Astrocyte of the cerebellum (primary cell): ENCODE measurements at regions not wholly inside any gene's neighbourhood (a gene's known extent, or its start where the extent isn't known, plus 50 kb on each side); places are given as distances from the start of the nearest gene placed in this dataset.

Experiments
- DNase-seq: peaks from one replicate; pipeline ENCODE4 v3.0.0-alpha.2; 2011; ENCODE audit warnings: low read depth
- H3K4me3 ChIP-seq: 2 replicates; pipeline ENCODE4 v1.5.1; 2011; ENCODE audit warnings: mild to moderate bottlenecking, low read depth, low read length, moderate library complexity
- in situ Hi-C: cut with HindIII; loops from 2 replicates; pipeline ENCODE4 v1.10.0; 2017; ENCODE audit warnings: low sequenced_read_pairs
- TF ChIP-seq, protein P1 (sequence below): IDR thresholded peaks from 2 replicates; pipeline ENCODE4 v1.5.1; 2012; ENCODE audit warnings: low read length, low read depth, moderate library complexity, mild to moderate bottlenecking; ENCODE audit errors: missing control alignments

DNA sequence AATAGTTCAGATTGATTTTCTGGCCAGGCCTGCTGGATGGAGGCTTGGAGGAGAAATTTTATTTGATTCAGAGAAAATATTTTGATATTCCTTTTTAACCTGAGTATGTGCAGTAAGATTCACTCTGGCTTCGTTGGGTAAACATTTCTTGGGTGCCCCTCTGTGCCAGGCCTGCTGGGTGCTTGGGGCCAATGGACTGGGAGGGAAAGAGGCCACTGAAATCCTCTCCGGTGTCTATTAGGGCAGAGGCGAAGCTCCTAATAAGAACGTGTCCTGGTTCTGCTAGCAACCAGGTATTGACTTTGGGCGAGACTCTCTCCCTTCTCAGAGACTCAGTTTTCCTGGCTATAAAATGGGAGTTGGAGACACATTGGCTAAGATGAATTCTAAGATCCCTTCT lies 122.5 kb downstream of the CYLD start:
- H3K4me3 ChIP-seq, result no peak overlapping the region
- DNase-seq, result no peak
- in situ Hi-C loops, result no loop called here
- TF ChIP-seq, protein P1, sequence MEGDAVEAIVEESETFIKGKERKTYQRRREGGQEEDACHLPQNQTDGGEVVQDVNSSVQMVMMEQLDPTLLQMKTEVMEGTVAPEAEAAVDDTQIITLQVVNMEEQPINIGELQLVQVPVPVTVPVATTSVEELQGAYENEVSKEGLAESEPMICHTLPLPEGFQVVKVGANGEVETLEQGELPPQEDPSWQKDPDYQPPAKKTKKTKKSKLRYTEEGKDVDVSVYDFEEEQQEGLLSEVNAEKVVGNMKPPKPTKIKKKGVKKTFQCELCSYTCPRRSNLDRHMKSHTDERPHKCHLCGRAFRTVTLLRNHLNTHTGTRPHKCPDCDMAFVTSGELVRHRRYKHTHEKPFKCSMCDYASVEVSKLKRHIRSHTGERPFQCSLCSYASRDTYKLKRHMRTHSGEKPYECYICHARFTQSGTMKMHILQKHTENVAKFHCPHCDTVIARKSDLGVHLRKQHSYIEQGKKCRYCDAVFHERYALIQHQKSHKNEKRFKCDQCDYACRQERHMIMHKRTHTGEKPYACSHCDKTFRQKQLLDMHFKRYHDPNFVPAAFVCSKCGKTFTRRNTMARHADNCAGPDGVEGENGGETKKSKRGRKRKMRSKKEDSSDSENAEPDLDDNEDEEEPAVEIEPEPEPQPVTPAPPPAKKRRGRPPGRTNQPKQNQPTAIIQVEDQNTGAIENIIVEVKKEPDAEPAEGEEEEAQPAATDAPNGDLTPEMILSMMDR, result no peak

DNA sequence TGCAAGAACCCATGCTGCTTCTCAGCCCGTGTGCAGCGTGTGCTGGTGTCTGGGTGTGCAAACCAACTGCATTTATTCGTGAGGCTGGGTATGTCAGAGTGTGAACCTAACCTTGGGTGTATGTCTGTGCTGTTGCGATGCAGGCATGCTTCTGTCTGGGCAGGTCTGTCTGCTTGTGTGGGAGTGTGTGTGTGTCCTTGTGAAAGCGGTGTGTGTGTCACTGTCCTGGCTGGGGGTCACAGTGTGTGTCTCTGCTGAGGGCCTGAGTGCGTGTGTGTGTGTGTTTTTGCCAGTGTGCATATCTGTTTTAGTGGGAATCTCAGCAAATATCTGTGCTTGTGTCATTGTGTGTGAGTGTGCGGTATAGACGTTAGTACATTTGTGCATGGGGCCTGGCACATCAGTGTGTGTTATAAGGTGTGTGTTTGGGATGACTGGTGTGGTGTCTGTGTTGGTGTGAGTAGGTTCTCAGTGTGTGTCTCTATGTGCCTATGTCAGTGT lies 121.8 kb downstream of the CYLD start:
- TF ChIP-seq, protein P1, result no peak
- DNase-seq, result no peak
- no peak overlapping the region for H3K4me3 ChIP-seq
- in situ Hi-C loops, result no loop called here

DNA sequence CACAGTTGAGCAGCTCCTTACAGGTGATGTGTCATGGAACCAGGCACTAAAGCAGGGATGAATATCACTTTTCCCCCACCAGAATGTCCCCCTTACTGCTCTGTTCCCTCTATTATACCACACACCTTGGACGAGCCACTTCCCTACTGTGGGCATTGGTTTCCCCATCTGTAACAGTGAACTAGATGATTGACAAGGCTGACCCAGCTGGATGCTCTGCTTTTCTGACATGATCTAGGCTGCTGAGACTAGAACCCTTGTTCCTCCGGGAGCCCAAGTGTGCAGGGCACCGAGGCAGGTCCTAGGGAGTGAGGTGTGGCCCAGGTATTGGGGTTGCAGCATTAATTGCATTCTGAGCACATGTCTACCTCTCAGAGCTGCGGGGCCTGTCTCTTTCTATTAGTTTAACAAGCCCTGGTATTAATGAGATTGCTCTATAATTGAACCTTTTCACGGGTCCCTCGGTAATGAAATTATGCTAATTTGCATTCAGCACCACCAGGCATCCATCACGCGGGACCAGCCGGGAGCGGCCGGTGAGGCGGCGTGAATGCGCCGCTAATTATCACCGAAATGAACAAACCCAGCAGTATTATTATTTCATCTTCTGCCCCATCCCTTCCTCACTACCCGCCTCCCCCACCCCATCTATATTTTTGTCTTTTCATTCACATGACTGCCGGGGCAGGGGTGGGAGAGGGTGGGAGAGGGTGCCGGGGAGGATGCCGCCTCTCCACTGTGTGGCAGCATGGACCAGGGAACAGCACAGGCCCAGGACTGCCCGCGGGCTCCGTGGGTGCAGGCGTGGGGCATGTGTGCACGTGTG lies 121.1 kb downstream of the CYLD start:
- H3K4me3 ChIP-seq, result no peak overlapping the region
- TF ChIP-seq, protein P1, result no peak
- in situ Hi-C loops, result no loop called here
- DNase-seq, result no peak

DNA sequence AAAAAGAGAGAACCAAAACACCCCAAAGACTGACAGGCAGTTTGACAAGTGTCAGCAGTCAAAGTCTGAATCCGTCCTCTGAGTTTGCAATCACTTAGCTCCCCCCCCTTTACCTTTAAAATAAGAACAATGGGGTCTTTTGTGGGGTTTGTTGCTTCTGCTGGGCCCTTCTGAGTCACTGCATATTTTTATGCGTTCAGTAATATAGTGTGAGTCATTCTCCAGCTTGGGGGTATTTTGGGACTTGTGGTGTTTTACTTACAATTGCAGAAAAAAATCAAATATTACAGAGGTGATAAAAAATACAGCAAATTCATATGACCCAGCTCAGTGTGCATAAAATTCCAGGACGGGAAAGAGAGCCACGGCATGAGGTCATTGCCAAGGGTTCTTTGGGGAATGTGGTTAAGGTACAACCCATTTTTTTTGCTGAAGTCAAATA lies 120.1 kb downstream of the CYLD start:
- in situ Hi-C loops, result no loop called here
- TF ChIP-seq, protein P1, result no peak
- no peak overlapping the region for H3K4me3 ChIP-seq
- DNase-seq, result peak; percentile 73

DNA sequence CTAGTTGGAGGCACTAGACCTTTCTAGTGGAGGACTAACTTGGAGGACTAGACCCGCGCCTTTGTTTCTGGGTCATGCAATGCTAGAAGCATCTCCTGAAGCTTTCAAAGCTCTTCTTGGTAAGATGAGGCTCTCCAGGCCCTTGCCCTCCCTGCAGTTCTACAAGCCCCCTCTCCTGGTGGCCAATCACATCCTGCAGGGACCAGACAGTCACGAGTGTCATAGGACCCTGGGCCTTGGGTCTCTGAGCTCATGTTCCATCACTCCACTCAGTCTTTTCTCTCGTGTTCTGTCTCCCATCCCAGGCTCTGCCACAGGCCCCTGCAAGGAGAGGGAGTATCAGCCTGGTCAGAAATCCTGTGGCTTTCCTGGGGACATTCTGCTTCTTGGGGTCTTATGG lies 119.6 kb downstream of the CYLD start:
- in situ Hi-C loops, result no loop called here
- no peak for DNase-seq
- TF ChIP-seq, protein P1, result no peak
- H3K4me3 ChIP-seq, result no peak overlapping the region

DNA sequence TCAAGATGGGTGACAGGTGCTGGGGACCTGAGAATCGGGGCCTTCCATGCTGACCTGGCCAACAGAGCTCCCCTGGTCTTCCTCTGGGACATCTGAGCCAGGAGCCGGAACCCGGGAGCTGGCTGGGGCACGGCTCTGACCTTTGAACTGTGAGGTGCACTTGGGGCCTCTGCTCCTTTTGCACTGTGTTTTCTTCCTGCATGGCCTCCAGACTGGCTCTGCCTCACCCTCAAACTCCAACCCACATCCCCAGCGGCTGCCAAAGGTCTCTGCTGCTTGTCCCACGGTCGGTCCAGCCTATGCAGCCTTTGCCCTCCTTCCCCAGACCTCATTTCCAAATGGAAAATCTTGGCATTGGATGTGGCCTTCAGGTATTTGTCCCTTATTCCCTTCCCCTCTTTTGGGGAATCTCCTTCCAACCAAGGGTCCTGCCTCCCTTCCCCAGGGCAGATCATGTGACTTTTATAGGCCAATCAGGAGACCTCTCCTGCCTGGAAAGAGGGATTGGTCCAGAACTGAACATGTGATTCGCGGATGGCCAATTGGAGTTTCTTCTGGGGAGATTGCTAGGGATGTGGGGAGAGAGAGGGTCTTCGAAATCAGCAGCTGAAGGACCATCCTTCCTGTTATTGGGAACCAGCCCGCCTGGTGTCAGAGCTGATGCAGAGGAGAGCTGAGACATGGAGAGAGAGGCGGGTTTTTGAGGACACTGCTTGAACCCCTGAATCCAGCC lies 117.9 kb downstream of the CYLD start:
- H3K4me3 ChIP-seq, result no peak overlapping the region
- DNase-seq, result no peak
- TF ChIP-seq, protein P1, result no peak
- in situ Hi-C loops, result no loop called here
